Astrocyte (in vitro differentiated cells and primary cell): ENCODE measurements at regions not wholly inside any gene's neighbourhood (a gene's known extent, or its start where the extent isn't known, plus 50 kb on each side); places are given as distances from the start of the nearest gene placed in this dataset.

Experiments used
- DNase-seq: peaks from one replicate; pipeline ENCODE4 v3.0.0-alpha.2; 2010; ENCODE audit warnings: low read depth
- FAIRE-seq: peaks from 2 replicates; lab custom pipeline; 2011; peaks lifted over from hg19 to GRCh38; lab: Jason Lieb, UNC
- H2AFZ ChIP-seq: 2 replicates; pipeline ENCODE4 v1.6.0; 2012; ENCODE audit warnings: low read depth, low read length, inconsistent platforms
- H3K27ac ChIP-seq: 2 replicates; pipeline ENCODE4 v1.5.1; 2011; ENCODE audit warnings: low read depth, low read length, inconsistent platforms
- H3K27me3 ChIP-seq: 2 replicates; pipeline ENCODE4 v1.6.0; 2011; ENCODE audit warnings: low read length, inconsistent platforms; ENCODE audit not compliant: insufficient read depth
- H3K36me3 ChIP-seq: 2 replicates; pipeline ENCODE4 v1.5.1; 2011; ENCODE audit warnings: low read length, inconsistent platforms; ENCODE audit not compliant: insufficient read depth
- H3K4me1 ChIP-seq: 2 replicates; pipeline ENCODE4 v1.5.1; 2011; ENCODE audit warnings: low read length, inconsistent platforms; ENCODE audit not compliant: insufficient read depth
- H3K4me2 ChIP-seq: 2 replicates; pipeline ENCODE4 v1.6.0; 2012; ENCODE audit warnings: low read length, inconsistent platforms
- H3K4me3 ChIP-seq: 2 replicates; pipeline ENCODE4 v1.5.1; 2011; ENCODE audit warnings: low read depth, mild to moderate bottlenecking, low read length, inconsistent platforms; ENCODE audit not compliant: insufficient read depth
- H3K79me2 ChIP-seq: 2 replicates; pipeline ENCODE4 v1.6.0; 2012; ENCODE audit warnings: mild to moderate bottlenecking, low read length, inconsistent platforms; ENCODE audit not compliant: insufficient read depth
- H3K9ac ChIP-seq: 2 replicates; pipeline ENCODE4 v1.6.0; 2012; ENCODE audit warnings: mild to moderate bottlenecking, low read length, inconsistent platforms
- H3K9me3 ChIP-seq: 2 replicates; pipeline ENCODE4 v1.5.1; 2012; ENCODE audit warnings: low read depth, mild to moderate bottlenecking, low read length, inconsistent platforms; ENCODE audit not compliant: insufficient read depth
- H4K20me1 ChIP-seq: 2 replicates; pipeline ENCODE4 v1.6.0; 2012; ENCODE audit warnings: low read length, inconsistent platforms; ENCODE audit not compliant: insufficient read depth
- H3K27ac Mint-ChIP-seq: one replicate; pipeline ENCODE4 v1.8.0; 2021; ENCODE audit warnings: mild to moderate bottlenecking, mixed read lengths; ENCODE audit not compliant: unreplicated experiment
- H3K27me3 Mint-ChIP-seq: one replicate; pipeline ENCODE4 v1.8.0; 2021; ENCODE audit warnings: low read depth, mixed read lengths; ENCODE audit not compliant: unreplicated experiment
- H3K36me3 Mint-ChIP-seq: one replicate; pipeline ENCODE4 v1.8.0; 2021; ENCODE audit warnings: low read depth, mixed read lengths; ENCODE audit not compliant: unreplicated experiment
- H3K4me1 Mint-ChIP-seq: one replicate; pipeline ENCODE4 v1.8.0; 2021; ENCODE audit warnings: low read depth, mixed read lengths; ENCODE audit not compliant: unreplicated experiment
- H3K4me3 Mint-ChIP-seq: one replicate; pipeline ENCODE4 v1.8.0; 2021; ENCODE audit warnings: mild to moderate bottlenecking, moderate library complexity, mixed read lengths; ENCODE audit not compliant: unreplicated experiment
- H3K9me3 Mint-ChIP-seq: one replicate; pipeline ENCODE4 v1.8.0; 2021; ENCODE audit warnings: mild to moderate bottlenecking, mixed read lengths; ENCODE audit not compliant: unreplicated experiment
- EZH2 ChIP-seq: IDR thresholded peaks from 2 replicates; pipeline ENCODE4 v1.6.1; 2012; ENCODE audit warnings: mild to moderate bottlenecking, low read length, inconsistent platforms; ENCODE audit not compliant: insufficient read depth
- TF ChIP-seq, protein P1 (sequence below): IDR thresholded peaks from 2 replicates; pipeline ENCODE4 v1.5.1; 2011; ENCODE audit warnings: low read depth, mild to moderate bottlenecking, inconsistent platforms, low read length, moderate library complexity; ENCODE audit not compliant: insufficient read depth

DNA sequence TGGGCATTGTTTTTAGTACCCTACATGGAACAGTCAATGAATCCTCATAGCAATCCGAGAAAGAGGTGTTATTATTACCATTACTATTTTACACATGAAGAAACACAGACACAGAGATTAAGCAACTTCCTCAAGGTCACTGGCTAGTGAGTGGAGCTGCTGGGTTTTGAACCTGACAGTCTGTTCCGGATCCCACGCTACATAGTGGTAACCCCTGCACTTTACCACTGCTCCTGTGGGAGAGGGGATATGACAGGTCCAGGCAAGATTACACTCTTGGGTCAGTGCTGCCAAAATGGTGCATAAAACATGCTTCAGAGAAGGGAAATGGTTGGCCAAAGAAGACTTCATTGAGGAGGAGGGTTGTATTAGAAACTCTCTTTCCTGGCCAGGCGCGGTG is 185.7 kb downstream of the XPNPEP1 start:
- DNase-seq (no peak), FAIRE-seq (no peak)
- H3K9me3 ChIP-seq: no peaks in the 10 kb centered on the region
- H3K4me1 ChIP-seq: no peaks in the 10 kb centered on the region
- H3K27ac ChIP-seq: no peak overlapping the region
- H3K27me3 ChIP-seq: no peaks in the 10 kb centered on the region
- Mint-ChIP-seq H3K27me3 (no peaks in the 10 kb centered on the region), H3K27ac (no peak overlapping the region), H3K9me3 (no peaks in the 10 kb centered on the region), H3K4me3 (no peak overlapping the region), H3K4me1 (peaks cover 2% of the 10 kb centered on the region), H3K36me3 (no peaks in the 10 kb centered on the region)
- H3K4me3 ChIP-seq: no peak overlapping the region
- no peak overlapping the region for H3K9ac ChIP-seq
- TF ChIP-seq, protein P1, sequence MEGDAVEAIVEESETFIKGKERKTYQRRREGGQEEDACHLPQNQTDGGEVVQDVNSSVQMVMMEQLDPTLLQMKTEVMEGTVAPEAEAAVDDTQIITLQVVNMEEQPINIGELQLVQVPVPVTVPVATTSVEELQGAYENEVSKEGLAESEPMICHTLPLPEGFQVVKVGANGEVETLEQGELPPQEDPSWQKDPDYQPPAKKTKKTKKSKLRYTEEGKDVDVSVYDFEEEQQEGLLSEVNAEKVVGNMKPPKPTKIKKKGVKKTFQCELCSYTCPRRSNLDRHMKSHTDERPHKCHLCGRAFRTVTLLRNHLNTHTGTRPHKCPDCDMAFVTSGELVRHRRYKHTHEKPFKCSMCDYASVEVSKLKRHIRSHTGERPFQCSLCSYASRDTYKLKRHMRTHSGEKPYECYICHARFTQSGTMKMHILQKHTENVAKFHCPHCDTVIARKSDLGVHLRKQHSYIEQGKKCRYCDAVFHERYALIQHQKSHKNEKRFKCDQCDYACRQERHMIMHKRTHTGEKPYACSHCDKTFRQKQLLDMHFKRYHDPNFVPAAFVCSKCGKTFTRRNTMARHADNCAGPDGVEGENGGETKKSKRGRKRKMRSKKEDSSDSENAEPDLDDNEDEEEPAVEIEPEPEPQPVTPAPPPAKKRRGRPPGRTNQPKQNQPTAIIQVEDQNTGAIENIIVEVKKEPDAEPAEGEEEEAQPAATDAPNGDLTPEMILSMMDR: no peak
- no peak for TF ChIP-seq EZH2
- H3K4me2 ChIP-seq: no peak overlapping the region
- H4K20me1 ChIP-seq: no peaks in the 10 kb centered on the region
- H3K79me2 ChIP-seq: no peaks in the 10 kb centered on the region
- H2AFZ ChIP-seq: no peak overlapping the region
- no peaks in the 10 kb centered on the region for H3K36me3 ChIP-seq

DNA sequence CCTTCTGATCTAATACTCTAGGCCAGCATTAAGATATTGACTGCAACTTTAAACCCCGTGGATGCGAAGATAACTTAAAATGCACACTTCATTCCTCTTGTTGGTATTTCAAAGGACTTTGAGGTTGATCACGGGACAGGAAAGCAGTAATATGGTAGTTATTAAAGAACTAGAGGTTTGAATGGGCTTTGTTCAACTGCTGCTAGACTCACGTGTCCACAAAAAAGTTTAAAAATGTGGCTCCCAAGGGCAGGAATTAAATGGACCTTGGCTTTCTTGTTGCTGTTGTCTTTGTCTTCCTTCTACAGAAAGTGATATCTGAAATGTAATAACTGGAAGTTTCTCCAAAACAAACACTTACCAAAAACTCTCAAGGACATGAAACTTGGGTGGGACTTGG is 186.3 kb downstream of the XPNPEP1 start:
- no peak for TF ChIP-seq EZH2
- TF ChIP-seq, protein P1: no peak
- no peaks in the 10 kb centered on the region for H3K27me3 ChIP-seq
- no peak for FAIRE-seq

DNA sequence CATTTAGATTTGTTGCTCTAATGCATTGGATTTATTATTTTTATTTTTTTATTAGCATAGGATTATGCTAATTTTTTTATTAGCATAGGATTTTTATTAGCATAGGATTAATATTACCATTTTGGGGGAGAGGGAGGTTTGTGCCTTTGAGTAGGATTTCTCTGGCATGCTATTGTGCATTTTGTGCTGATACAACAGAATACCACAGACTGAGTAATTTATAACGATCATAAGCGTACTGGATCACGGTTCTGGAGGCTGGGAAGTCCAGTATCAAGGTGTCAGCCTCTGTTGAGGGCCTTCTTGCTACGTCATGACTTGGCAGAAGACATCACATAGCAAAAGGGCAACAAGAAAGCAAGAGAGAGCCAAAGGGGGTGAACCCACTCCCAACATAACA is 187.5 kb downstream of the XPNPEP1 start:
- peaks cover 2% of the 10 kb centered on the region for H3K9me3 Mint-ChIP-seq
- no peaks in the 10 kb centered on the region for H3K36me3 Mint-ChIP-seq
- Histone ChIP-seq H3K4me1 (no peaks in the 10 kb centered on the region), H3K4me2 (no peak overlapping the region), H3K9me3 (no peaks in the 10 kb centered on the region), H3K9ac (no peak overlapping the region), H3K4me3 (no peak overlapping the region), H3K27ac (no peak overlapping the region), H2AFZ (no peak overlapping the region), H3K36me3 (no peaks in the 10 kb centered on the region), H3K27me3 (no peaks in the 10 kb centered on the region), H4K20me1 (no peaks in the 10 kb centered on the region), H3K79me2 (no peaks in the 10 kb centered on the region)
- peaks cover 2% of the 10 kb centered on the region for H3K4me1 Mint-ChIP-seq
- DNase-seq: no peak
- H3K27me3 Mint-ChIP-seq: no peaks in the 10 kb centered on the region
- no peak for FAIRE-seq
- no peak overlapping the region for H3K4me3 Mint-ChIP-seq
- TF ChIP-seq EZH2: no peak
- TF ChIP-seq, protein P1: no peak
- no peak overlapping the region for H3K27ac Mint-ChIP-seq

More for the DNA sequence above, 186.3 kb downstream of the XPNPEP1 start:
- H3K4me3 Mint-ChIP-seq: no peak overlapping the region
- Histone ChIP-seq H3K9me3 (no peaks in the 10 kb centered on the region), H2AFZ (no peak overlapping the region), H3K27ac (no peak overlapping the region), H4K20me1 (no peaks in the 10 kb centered on the region), H3K79me2 (no peaks in the 10 kb centered on the region), H3K4me3 (no peak overlapping the region), H3K9ac (no peak overlapping the region), H3K36me3 (no peaks in the 10 kb centered on the region), H3K4me2 (no peak overlapping the region), H3K4me1 (no peaks in the 10 kb centered on the region)
- no peaks in the 10 kb centered on the region for H3K27me3 Mint-ChIP-seq
- H3K27ac Mint-ChIP-seq: no peak overlapping the region
- no peaks in the 10 kb centered on the region for H3K9me3 Mint-ChIP-seq
- H3K36me3 Mint-ChIP-seq: no peaks in the 10 kb centered on the region
- DNase-seq: no peak
- H3K4me1 Mint-ChIP-seq: peaks cover 2% of the 10 kb centered on the region
